ENCODE measurements at regions not wholly inside any gene's neighbourhood (a gene's known extent, or its start where the extent isn't known, plus 50 kb on each side); places are given as distances from the start of the nearest gene placed in this dataset.
"Not testable (repeated sequence)": the region's sequence is repeated elsewhere in the genome, so short reads cannot be mapped to it uniquely, and the experiment has no call there.

DNA sequence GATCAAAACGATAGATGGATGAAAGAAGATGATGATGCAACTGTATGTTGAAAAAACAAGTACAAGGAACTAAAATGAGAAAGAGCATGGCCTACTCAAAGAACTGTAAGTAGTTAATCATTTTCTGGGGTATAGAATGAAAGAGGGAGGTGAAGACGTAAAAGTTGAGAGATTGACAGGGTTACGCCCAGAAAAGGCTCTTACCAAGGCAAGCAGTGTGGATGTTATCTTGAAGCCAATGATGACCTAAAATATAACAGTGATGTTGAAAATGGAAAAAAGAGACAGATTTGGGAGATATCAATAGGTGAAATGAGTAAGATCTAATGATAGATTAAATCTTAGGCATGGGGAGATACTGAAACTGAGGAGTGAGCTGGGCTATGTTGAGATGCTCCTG lies 80.4 kb upstream of the GNAQ start:
- TF ChIP-seq, protein P1, sequence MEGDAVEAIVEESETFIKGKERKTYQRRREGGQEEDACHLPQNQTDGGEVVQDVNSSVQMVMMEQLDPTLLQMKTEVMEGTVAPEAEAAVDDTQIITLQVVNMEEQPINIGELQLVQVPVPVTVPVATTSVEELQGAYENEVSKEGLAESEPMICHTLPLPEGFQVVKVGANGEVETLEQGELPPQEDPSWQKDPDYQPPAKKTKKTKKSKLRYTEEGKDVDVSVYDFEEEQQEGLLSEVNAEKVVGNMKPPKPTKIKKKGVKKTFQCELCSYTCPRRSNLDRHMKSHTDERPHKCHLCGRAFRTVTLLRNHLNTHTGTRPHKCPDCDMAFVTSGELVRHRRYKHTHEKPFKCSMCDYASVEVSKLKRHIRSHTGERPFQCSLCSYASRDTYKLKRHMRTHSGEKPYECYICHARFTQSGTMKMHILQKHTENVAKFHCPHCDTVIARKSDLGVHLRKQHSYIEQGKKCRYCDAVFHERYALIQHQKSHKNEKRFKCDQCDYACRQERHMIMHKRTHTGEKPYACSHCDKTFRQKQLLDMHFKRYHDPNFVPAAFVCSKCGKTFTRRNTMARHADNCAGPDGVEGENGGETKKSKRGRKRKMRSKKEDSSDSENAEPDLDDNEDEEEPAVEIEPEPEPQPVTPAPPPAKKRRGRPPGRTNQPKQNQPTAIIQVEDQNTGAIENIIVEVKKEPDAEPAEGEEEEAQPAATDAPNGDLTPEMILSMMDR (IDR thresholded peaks at IDR 0.05), result no peak
- DNase-seq (ENCODE audit: low spot score) (no peak), ATAC-seq (ENCODE audit: low FRiP score) (no peak)

DNA sequence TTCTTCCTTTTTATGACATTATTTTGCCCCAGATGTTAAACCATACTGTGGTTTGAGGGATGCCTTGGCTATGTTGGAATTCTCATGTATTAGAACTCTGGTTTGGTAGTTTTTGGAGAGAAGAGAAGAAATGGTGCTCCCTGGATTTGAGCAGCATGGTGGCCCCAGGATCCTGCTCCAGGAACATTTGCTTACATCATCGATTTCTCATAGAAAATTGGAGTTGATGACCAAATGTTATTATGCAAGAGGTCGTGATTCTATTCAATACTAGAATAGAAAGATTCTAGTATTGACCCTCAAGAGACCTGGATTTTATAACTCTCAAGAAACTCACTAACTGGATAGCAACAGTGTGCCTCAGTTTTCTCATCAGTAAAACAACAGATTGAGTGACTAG lies 77.5 kb upstream of the GNAQ start:
- TF ChIP-seq, protein P1 (IDR thresholded peaks at IDR 0.05), result no peak
- ATAC-seq (ENCODE audit: low FRiP score) (no peak), DNase-seq (ENCODE audit: low spot score) (no peak)

DNA sequence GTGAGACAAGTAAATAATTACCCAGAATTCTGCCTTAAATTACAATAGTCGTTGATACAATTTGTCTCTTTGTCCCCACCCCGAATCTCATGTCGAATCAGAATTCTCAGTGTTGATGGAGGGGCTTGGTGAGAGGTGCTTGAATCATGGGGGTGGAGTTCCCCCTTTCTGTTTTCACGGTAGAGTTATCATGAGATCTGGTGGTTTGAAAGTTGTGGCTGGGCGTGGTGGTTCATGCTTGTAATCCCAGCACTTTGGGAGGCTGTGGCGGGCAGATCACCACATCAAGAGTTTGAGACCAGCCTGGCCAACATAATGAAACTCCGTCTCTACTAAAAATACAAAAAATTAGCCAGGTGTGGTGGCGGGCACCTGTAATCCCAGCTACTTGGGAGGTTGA lies 75.0 kb upstream of the GNAQ start:
- ATAC-seq (ENCODE audit: low FRiP score); DNase-seq (ENCODE audit: low spot score): not testable (repeated sequence)

DNA sequence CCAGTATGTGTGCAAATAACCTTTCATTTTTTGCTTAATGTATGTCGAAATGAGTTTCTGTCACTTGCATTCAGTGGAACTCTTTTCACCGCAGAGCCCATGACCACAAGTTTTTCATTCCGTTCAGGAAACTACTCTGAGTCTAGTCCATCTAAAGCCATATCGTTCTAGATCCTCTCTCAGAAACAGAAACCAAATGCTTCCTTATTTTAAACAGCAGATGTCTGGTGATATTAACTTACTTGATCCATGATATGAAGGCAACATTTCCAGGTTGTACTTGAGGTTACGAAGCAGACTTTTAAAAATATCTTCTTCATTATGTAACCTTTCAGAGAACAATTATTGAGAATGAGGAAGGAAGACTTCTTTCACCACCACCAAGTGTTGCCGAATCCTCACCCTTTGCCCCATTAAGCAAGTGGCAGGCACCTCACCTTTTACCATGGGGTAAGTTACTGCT lies 72.4 kb upstream of the GNAQ start:
- DNase-seq (ENCODE audit: low spot score), result no peak
- TF ChIP-seq, protein P1 (IDR thresholded peaks at IDR 0.05), result no peak

DNA sequence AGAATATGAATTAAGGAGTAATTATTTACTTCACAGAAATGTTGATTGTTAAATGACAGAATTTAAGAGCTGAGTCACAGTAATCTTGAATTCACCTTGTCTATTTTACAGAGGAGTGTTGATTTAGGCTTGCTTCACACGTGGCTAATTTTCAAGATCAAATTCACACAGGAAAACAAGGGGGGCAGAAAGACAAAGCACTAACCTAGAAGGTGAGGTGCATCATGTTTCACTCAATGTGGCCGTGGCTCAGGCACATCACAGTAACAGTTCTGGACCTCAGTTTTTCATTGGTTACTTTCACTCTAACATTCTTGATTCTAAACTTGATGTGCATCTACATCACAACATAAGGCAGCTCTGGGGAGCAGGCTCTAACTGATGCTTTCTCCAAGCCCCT lies 69.6 kb upstream of the GNAQ start:
- DNase-seq (ENCODE audit: low spot score) (no peak), ATAC-seq (ENCODE audit: low FRiP score) (no peak)
- TF ChIP-seq, protein P1 (IDR thresholded peaks at IDR 0.05), result no peak

More for the DNA sequence above, 72.4 kb upstream of the GNAQ start:
- no peak for ATAC-seq (ENCODE audit: low FRiP score)

DNA sequence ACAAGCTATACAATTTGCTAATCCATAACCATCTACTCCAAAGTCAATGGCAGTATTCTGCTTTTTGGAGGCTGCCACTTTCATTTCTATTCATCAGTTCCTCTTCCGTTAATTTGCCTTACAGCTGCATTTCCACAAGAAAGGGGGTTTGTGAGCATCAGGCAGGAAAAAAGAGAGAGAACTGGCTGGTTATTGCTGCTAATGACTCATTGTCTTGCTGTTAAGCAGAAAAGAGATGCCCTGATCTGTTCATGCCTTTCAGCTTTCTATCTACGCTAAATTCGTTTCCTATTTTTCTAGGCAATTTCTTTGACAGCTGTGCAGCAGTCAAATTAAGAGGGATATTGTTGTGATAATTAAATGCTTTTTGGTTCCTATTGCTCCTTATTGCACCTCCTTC lies 65.9 kb upstream of the GNAQ start:
- no peak for DNase-seq (ENCODE audit: low spot score)
- ATAC-seq (ENCODE audit: low FRiP score), result no peak
- TF ChIP-seq, protein P1 (IDR thresholded peaks at IDR 0.05), result no peak

DNA sequence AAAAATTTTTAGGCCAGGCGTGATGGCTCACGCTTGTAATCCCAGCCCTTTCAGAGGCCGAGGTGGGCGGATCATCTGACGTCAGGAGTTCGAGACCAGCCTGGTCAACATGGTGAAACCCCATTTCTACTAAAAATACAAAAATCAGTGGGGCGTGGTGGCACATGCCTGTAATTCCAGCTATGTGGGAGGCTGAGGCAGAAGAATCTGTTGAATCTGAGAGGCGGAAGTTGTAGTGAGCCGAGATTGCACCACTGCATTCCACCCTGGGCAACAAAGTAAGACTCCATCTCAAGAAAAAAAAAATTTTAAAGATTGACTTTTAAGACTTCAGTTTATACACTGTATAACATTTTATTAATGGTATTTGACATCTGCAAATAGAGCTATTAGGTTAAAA lies 60.1 kb upstream of the GNAQ start:
- TF ChIP-seq, protein P1 (IDR thresholded peaks at IDR 0.05), result no peak
- ATAC-seq (ENCODE audit: low FRiP score) (no peak), DNase-seq (ENCODE audit: low spot score) (no peak)

DNA sequence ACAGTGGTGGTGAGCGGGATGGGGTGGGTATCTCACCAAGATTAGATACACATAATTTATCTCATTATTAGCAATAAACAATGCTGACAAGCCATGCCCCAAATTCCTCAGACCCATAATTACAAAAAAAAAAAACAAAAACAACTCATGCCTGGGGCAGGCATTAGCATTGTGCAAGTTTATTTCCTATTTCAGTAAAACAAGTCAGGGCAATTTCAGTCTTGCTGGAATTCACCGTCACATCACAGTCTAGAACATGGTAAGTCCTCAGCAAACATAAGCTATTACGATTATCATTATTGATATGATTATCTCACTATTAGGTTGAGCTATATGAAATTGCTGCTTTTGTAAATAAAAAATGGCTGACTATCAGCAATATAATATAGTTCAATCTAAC lies 57.5 kb upstream of the GNAQ start:
- ATAC-seq (ENCODE audit: low FRiP score) (no peak), DNase-seq (ENCODE audit: low spot score) (no peak)
- TF ChIP-seq, protein P1 (IDR thresholded peaks at IDR 0.05), result no peak

DNA sequence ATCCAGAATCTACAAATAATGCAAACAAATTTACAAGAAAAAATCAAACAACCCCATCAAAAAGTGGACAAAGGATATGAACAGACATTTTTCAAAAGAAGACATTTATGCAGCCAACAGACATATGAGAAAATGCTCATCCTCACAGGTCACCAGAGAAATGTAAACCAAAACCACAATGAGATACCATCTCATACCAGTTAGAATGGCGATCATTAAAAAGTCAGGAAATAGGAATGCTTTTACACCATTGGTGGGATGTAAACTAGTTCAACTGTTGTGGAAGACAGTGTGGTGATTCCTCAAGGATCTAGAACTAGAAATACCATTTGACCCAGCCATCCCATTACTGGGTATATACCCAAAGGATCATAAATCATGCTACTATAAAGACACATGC lies 56.6 kb upstream of the GNAQ start:
- not testable (repeated sequence) for ATAC-seq (ENCODE audit: low FRiP score); DNase-seq (ENCODE audit: low spot score)

All from omental fat pad (tissue), 3 donors.